ENCODE measurements at regions not wholly inside any gene's neighbourhood (a gene's known extent, or its start where the extent isn't known, plus 50 kb on each side); places are given as distances from the start of the nearest gene placed in this dataset.

- TF ChIP-seq CTCF (conservative IDR thresholded peaks at IDR 0.05 in 1 of 2, IDR thresholded peaks at IDR 0.05 in 1 of 2; ENCODE audit: extremely low read depth in 1 of 2, insufficient read depth in 1 of 2, low read depth in 1 of 2, low read length in 2 of 2) (no peak), EZH2 (IDR thresholded peaks at IDR 0.05; ENCODE audit: borderline replicate concordance, low read length) (no peak)
Observed at GRCh38 chr3:193793123-193793522, 200.1 kb downstream of the OPA1 start.
